CD4-positive, alpha-beta memory T cell (primary cell): ENCODE measurements at regions not wholly inside any gene's neighbourhood (a gene's known extent, or its start where the extent isn't known, plus 50 kb on each side); places are given as distances from the start of the nearest gene placed in this dataset.

ENCODE experiments used
- CTCF ChIA-PET: fragments of 350-600 bp; sonication (Branson Sonifier 250); formaldehyde crosslinking; loops from one replicate; lab custom pipeline; 2021; ENCODE audit warnings: inconsistent platforms; ENCODE audit not compliant: partially characterized antibody; lab: Charles Lee
- POLR2A ChIA-PET: fragments of 350-600 bp; sonication (Branson Sonifier 250); formaldehyde crosslinking; loops from one replicate; lab custom pipeline; 2021; ENCODE audit not compliant: partially characterized antibody; lab: Charles Lee
- DNase-seq, 5 donors: peaks; one replicate each; pipeline versions ENCODE4 v3.0.0 to v3.0.0-alpha.2; 2020 to 2022; ENCODE audit warnings: mixed read lengths in 1 of 5
- H3K27ac ChIP-seq: one replicate; pipeline ENCODE4 v1.7.0; 2013; ENCODE audit warnings: low read depth, low read length
- H3K27me3 ChIP-seq: 2 replicates; pipeline ENCODE4 v1.7.0; 2013; ENCODE audit warnings: mild to moderate bottlenecking, low read length, moderate library complexity; ENCODE audit not compliant: insufficient read depth
- H3K36me3 ChIP-seq: 2 replicates; pipeline ENCODE4 v1.7.0; 2013; ENCODE audit warnings: mild to moderate bottlenecking, low read length, moderate library complexity; ENCODE audit not compliant: insufficient read depth
- H3K4me1 ChIP-seq: 2 replicates; pipeline ENCODE4 v1.7.0; 2013; ENCODE audit warnings: mild to moderate bottlenecking, low read length, moderate library complexity; ENCODE audit not compliant: insufficient read depth
- H3K4me3 ChIP-seq, 2 donors: one replicate each; pipeline ENCODE4 v1.7.0; 2013; ENCODE audit warnings: low read length in 2 of 2, mild to moderate bottlenecking in 1 of 2
- H3K9me3 ChIP-seq, 2 donors: one replicate each; pipeline ENCODE4 v1.7.0; 2013; ENCODE audit warnings: low read length in 2 of 2, control low read depth in 1 of 2; ENCODE audit not compliant: control insufficient read depth in 1 of 2
- H3K27ac Mint-ChIP-seq, 7 donors: one replicate each; pipeline ENCODE4 v1.8.0; 2020 to 2021; ENCODE audit warnings: mixed read lengths in 7 of 7, mild to moderate bottlenecking in 6 of 7, inconsistent platforms in 3 of 7, moderate library complexity in 3 of 7
- H3K27me3 Mint-ChIP-seq, 2 donors: one replicate each; pipeline ENCODE4 v1.8.0; 2020 to 2021; ENCODE audit warnings: mixed read lengths in 2 of 2
- H3K36me3 Mint-ChIP-seq, 2 donors: one replicate each; pipeline ENCODE4 v1.8.0; 2020 to 2021; ENCODE audit warnings: mixed read lengths in 2 of 2, inconsistent platforms in 1 of 2, mild to moderate bottlenecking in 1 of 2
- H3K4me1 Mint-ChIP-seq, 4 donors: one replicate each; pipeline ENCODE4 v1.8.0; 2020 to 2021; ENCODE audit warnings: mixed read lengths in 4 of 4, mild to moderate bottlenecking in 1 of 4
- H3K4me3 Mint-ChIP-seq, 8 donors: one replicate each; pipeline ENCODE4 v1.8.0; 2020 to 2021; ENCODE audit warnings: mixed read lengths in 8 of 8, mild to moderate bottlenecking in 7 of 8, moderate library complexity in 6 of 8, inconsistent platforms in 3 of 8
- H3K9me3 Mint-ChIP-seq, 8 donors: one replicate each; pipeline ENCODE4 v1.8.0; 2020 to 2021; ENCODE audit warnings: mixed read lengths in 8 of 8, mild to moderate bottlenecking in 5 of 8, inconsistent platforms in 3 of 8, moderate library complexity in 1 of 8
- intact Hi-C: fragments of 100-400 bp; cut with micrococcal nuclease; formaldehyde crosslinking; loops from one replicate; pipeline ENCODE4 v1.15.1; 2023

DNA sequence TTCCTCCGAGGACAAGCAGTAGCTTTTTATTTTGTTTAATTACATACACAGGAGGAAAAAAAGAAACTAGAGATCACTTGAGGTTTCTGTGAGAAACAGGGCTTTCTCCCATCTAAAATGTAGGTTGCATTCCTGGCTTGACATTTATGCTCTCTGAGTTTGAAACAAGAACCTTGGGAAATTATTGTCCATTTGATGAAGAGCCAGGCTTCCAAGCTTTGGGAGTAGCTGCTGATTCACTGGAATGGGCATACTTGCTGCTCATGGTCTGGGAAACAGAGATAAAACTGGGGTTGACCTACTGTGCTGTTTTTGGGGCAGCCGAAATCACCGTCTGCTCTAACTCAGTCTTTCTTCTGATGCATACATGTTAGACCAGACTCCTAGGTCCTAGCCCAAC, 165.4 kb downstream of the MIS18A start:
- Histone ChIP-seq H3K27ac (no peak overlapping the region), H3K4me3 (no peak overlapping the region), H3K27me3 (no peaks in the 10 kb centered on the region), H3K4me1 (no peaks in the 10 kb centered on the region), H3K9me3 (no peaks in the 10 kb centered on the region), H3K36me3 (no peaks in the 10 kb centered on the region)
- POLR2A ChIA-PET = no interaction called here
- intact Hi-C loops = no loop called here
- peaks cover 8% of the 10 kb centered on the region in 2 donors for H3K27me3 Mint-ChIP-seq
- H3K4me3 Mint-ChIP-seq = no peak overlapping the region
- peaks cover 0 to 3% (median 0%) of the 10 kb centered on the region in 8 donors for H3K9me3 Mint-ChIP-seq
- no peak overlapping the region for H3K27ac Mint-ChIP-seq
- no peaks in the 10 kb centered on the region for H3K4me1 Mint-ChIP-seq
- no peak for DNase-seq
- H3K36me3 Mint-ChIP-seq = no peaks in the 10 kb centered on the region
- CTCF ChIA-PET = no interaction called here

DNA sequence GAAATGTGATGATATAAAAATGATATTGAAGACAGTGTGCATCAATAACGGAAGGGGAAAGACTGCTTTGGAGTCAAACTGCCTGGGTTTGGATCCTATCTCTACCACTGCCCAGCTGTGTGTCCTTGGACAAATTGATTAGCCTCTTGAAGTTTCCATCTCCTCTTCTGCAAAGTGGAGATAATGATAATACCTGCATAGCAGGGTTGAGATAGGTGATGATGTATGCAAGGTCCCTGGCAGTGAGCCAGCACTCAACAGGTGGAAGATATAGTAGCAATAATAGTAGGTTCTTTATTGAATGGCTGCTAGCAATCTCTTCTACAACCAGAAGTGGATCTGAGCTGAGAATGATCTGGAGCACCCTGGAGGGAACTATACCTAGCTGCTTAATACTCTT, 166.7 kb downstream of the MIS18A start:
- no peak overlapping the region for H3K27ac Mint-ChIP-seq

DNA sequence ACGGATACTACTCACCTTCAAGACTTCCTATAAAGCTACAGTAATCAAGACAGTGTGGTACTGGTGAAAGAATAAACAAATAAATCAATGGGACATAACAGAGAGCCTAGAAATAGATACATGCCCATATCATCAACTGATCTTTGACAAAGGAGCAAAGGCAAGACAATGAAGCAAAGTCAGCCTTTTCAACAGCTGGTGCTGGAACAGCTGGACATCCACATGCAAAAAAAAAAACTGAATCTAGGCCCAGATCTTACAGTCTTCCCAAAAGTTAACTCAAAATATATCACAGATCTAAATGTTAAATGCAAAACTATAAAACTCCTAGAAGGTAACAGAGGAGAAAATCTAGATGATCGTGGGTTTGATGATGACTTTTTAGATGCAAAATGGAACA, 170.3 kb downstream of the MIS18A start:
- Mint-ChIP-seq H3K27ac (no peak overlapping the region), H3K27me3 (peaks cover 1 to 2% of the 10 kb centered on the region in 2 donors), H3K36me3 (no peaks in the 10 kb centered on the region), H3K9me3 (no peaks in the 10 kb centered on the region), H3K4me1 (no peaks in the 10 kb centered on the region), H3K4me3 (no peak overlapping the region)
- Histone ChIP-seq H3K27me3 (no peaks in the 10 kb centered on the region), H3K27ac (no peak overlapping the region), H3K4me1 (no peaks in the 10 kb centered on the region), H3K36me3 (no peaks in the 10 kb centered on the region), H3K9me3 (no peaks in the 10 kb centered on the region), H3K4me3 (no peak overlapping the region)
- intact Hi-C loops = no loop called here
- no peak for DNase-seq
- CTCF ChIA-PET = no interaction called here
- POLR2A ChIA-PET = no interaction called here

More for the DNA sequence above, 166.7 kb downstream of the MIS18A start:
- Mint-ChIP-seq H3K27me3 (peaks cover 5 to 7% of the 10 kb centered on the region in 2 donors), H3K9me3 (no peaks in the 10 kb centered on the region), H3K4me1 (no peaks in the 10 kb centered on the region), H3K4me3 (no peak overlapping the region), H3K36me3 (no peaks in the 10 kb centered on the region)
- no peaks in the 10 kb centered on the region for H3K4me1 ChIP-seq
- H3K36me3 ChIP-seq = no peaks in the 10 kb centered on the region
- no peaks in the 10 kb centered on the region for H3K9me3 ChIP-seq
- intact Hi-C loops = no loop called here
- ChIA-PET POLR2A (no interaction called here), CTCF (no interaction called here)
- H3K27ac ChIP-seq = no peak overlapping the region
- no peak for DNase-seq
- H3K4me3 ChIP-seq = no peak overlapping the region
- H3K27me3 ChIP-seq = no peaks in the 10 kb centered on the region

DNA sequence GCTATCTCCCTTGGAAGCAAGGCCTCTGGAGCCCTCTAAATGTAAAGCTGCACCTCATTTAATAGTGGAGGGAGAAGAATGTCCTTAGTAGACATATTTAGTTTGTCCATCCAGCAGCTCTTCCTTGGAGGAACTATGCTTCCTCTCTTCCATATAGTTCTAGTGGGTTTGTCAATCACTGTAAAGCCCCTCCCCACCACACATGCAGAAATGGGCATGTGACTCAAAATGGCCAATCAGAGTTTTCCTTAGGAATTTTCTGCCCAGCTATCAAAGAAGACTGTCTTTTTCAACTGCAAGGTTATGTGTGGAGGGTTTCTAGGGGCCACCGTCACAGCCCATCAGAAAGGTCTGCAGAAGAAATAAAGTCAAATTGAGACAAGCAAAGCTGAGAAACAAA, 175.5 kb downstream of the MIS18A start:
- H3K27ac Mint-ChIP-seq = no peak overlapping the region
- Histone ChIP-seq H3K27me3 (no peaks in the 10 kb centered on the region), H3K4me1 (no peaks in the 10 kb centered on the region), H3K9me3 (no peaks in the 10 kb centered on the region), H3K27ac (no peak overlapping the region), H3K4me3 (no peak overlapping the region), H3K36me3 (no peaks in the 10 kb centered on the region)
- POLR2A ChIA-PET = no interaction called here
- intact Hi-C loops = no loop called here
- peaks cover 1 to 5% of the 10 kb centered on the region in 2 donors for H3K27me3 Mint-ChIP-seq
- CTCF ChIA-PET = no interaction called here
- no peak overlapping the region for H3K4me3 Mint-ChIP-seq
- no peaks in the 10 kb centered on the region for H3K4me1 Mint-ChIP-seq
- no peak for DNase-seq
- H3K36me3 Mint-ChIP-seq = no peaks in the 10 kb centered on the region
- H3K9me3 Mint-ChIP-seq = no peaks in the 10 kb centered on the region

DNA sequence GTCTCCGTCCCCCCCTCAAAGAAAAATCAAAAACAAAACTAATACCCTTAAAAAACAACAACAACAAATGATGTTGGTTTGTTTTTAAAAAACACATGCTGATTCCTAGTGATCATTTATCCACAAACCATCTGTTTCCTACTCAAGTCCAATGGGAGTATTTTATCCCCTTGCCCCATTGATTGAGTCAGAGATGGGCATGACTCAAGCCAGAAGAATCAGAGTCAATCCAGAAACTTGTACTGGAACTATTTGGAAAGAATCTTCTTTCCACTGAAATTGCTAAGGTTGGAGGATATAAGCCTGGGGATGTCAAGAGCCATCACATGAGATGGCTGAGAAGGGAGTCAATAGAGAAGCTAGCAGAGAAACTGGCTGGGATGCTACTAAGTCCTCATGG, 176.4 kb downstream of the MIS18A start:
- Histone ChIP-seq H3K27ac (no peak overlapping the region), H3K36me3 (no peaks in the 10 kb centered on the region), H3K4me1 (no peaks in the 10 kb centered on the region), H3K9me3 (no peaks in the 10 kb centered on the region), H3K4me3 (no peak overlapping the region), H3K27me3 (no peaks in the 10 kb centered on the region)
- Mint-ChIP-seq H3K4me3 (no peak overlapping the region), H3K36me3 (no peaks in the 10 kb centered on the region), H3K27ac (no peak overlapping the region), H3K4me1 (no peaks in the 10 kb centered on the region), H3K27me3 (peaks cover 1 to 5% of the 10 kb centered on the region in 2 donors), H3K9me3 (peaks cover 0 to 1% (median 0%) of the 10 kb centered on the region in 8 donors)
- ChIA-PET POLR2A (no interaction called here), CTCF (no interaction called here)
- intact Hi-C loops = no loop called here
- DNase-seq = no peak

DNA sequence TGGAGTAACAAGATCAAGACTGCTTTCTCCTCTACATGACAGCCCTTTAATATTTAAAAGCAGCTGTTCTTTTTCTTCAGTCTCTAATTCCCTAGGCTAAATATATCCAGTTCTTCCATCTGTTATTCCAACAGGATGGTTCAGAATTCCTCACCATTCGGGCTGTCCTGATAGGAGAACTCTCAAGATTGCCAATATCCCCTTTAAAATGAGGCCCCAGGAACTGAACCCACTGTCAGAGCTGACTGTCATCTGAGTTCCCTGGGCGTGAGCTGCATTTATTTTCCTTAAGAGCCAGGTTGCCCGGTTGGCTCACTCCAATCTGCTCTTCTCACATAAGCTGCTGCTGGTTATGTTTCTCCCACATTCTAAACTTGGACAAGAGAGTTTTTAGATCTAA, 177.6 kb downstream of the MIS18A start:
- H3K4me3 ChIP-seq = no peak overlapping the region
- POLR2A ChIA-PET = no interaction called here
- no peaks in the 10 kb centered on the region for H3K27me3 ChIP-seq
- no peaks in the 10 kb centered on the region for H3K4me1 ChIP-seq
- H3K36me3 ChIP-seq = no peaks in the 10 kb centered on the region
- no peak for DNase-seq
- intact Hi-C loops = no loop called here
- H3K27ac ChIP-seq = no peak overlapping the region
- Mint-ChIP-seq H3K4me1 (no peaks in the 10 kb centered on the region), H3K36me3 (no peaks in the 10 kb centered on the region), H3K27me3 (peaks cover 1 to 5% of the 10 kb centered on the region in 2 donors), H3K27ac (no peak overlapping the region), H3K9me3 (peaks cover 0 to 1% (median 0%) of the 10 kb centered on the region in 8 donors), H3K4me3 (no peak overlapping the region)
- CTCF ChIA-PET = no interaction called here
- H3K9me3 ChIP-seq = no peaks in the 10 kb centered on the region

DNA sequence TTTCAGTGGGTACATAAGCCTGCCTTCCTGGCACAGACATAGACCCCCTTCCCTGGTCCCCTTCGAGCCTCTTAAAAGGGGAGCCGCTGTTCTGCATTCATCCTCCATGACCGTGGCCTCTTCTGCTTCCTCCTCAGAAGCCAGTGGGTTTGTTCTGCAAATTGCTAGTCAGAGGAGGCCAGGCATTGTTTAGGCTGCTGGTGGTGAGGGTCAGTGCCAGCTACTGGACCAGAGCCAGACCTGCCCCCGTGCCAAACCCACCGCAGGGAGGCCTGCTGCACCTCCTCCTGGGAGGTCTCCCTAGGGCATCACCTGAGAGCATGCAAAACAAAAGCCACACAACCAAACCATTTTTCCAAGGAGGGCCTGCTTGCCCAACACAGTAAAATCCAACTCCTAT, 178.4 kb downstream of the MIS18A start:
- Mint-ChIP-seq H3K27ac (no peak overlapping the region), H3K9me3 (peaks cover 0 to 1% (median 0%) of the 10 kb centered on the region in 8 donors), H3K4me3 (no peak overlapping the region), H3K36me3 (no peaks in the 10 kb centered on the region), H3K27me3 (peaks cover 1 to 5% of the 10 kb centered on the region in 2 donors), H3K4me1 (no peaks in the 10 kb centered on the region)
- Histone ChIP-seq H3K4me1 (no peaks in the 10 kb centered on the region), H3K27me3 (no peaks in the 10 kb centered on the region), H3K9me3 (no peaks in the 10 kb centered on the region), H3K4me3 (no peak overlapping the region), H3K36me3 (no peaks in the 10 kb centered on the region), H3K27ac (no peak overlapping the region)
- ChIA-PET POLR2A (no interaction called here), CTCF (no interaction called here)
- intact Hi-C loops = no loop called here
- no peak for DNase-seq

DNA sequence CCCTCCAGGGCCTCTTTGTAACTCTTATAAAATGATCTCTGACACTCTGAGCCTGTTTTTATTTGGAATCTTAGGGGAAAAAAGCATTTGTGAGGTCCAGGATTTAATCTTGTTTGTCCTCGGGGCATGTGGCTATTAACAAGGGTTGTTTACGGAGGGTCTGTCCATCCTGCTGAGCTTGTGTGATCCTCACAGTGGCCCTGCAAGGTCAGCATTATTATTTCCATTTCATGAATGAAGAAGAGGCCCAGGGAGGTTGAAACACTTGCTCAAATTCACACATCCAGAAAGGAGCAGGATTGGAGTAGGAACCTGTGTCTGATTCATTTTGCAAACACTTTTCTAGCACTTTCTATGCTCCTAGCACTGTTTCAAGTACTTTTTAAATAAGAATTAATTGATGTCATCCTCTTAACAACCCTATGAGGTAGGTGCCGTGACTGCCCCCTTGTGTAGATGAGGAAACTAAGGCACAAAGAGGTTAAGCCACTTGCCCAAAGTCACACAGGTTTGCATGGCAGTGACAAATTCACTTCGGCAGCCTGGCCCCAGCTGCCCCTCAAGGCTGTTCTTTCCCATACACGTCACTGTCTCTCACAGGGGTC, 178.9 kb downstream of the MIS18A start:
- Histone ChIP-seq H3K4me1 (no peaks in the 10 kb centered on the region), H3K4me3 (no peak overlapping the region), H3K9me3 (no peaks in the 10 kb centered on the region), H3K36me3 (no peaks in the 10 kb centered on the region), H3K27ac (no peak overlapping the region), H3K27me3 (no peaks in the 10 kb centered on the region)
- no peaks in the 10 kb centered on the region for H3K4me1 Mint-ChIP-seq
- no peak overlapping the region for H3K27ac Mint-ChIP-seq
- H3K36me3 Mint-ChIP-seq = no peaks in the 10 kb centered on the region
- CTCF ChIA-PET = no interaction called here
- POLR2A ChIA-PET = no interaction called here
- intact Hi-C loops = no loop called here
- H3K27me3 Mint-ChIP-seq = peaks cover 4 to 9% of the 10 kb centered on the region in 2 donors
- peaks cover 0 to 1% (median 0%) of the 10 kb centered on the region in 8 donors for H3K9me3 Mint-ChIP-seq
- DNase-seq = no peak
- no peak overlapping the region for H3K4me3 Mint-ChIP-seq
